ENCODE measurements at regions not wholly inside any gene's neighbourhood (a gene's known extent, or its start where the extent isn't known, plus 50 kb on each side); places are given as distances from the start of the nearest gene placed in this dataset.

- Histone ChIP-seq H3K27ac (ENCODE audit: low read depth) (no peak overlapping the region), H3K9me2 (ENCODE audit: insufficient read depth) (no peaks in the 10 kb centered on the region), H3K27me3 (ENCODE audit: insufficient read depth) (no peaks in the 10 kb centered on the region), H3K79me2 (replicated peaks; ENCODE audit: insufficient read depth) (no peaks in the 10 kb centered on the region), H3K4me1 (ENCODE audit: insufficient read depth) (peaks cover 17% of the 10 kb centered on the region; the same call in 1 of the 2 replicates), H3F3A (replicated peaks; ENCODE audit: low read depth) (no peaks in the 10 kb centered on the region), H3K36me3 (ENCODE audit: insufficient read depth) (no peaks in the 10 kb centered on the region), H3K4me3 (no peak overlapping the region), H3K4me2 (no peak overlapping the region), H4K20me1 (replicated peaks; ENCODE audit: insufficient read depth) (no peaks in the 10 kb centered on the region), H2AFZ (0 out of 2 replicates have a peak overlapping the region, but pooled peaks have one; percentile 26)
- H3K4me1 Mint-ChIP-seq = peaks cover 28% of the 10 kb centered on the region
- TF ChIP-seq JUNB (IDR thresholded peaks at IDR 0.05; ENCODE audit: unreplicated experiment) (no peak), CTCF (conservative IDR thresholded peaks at IDR 0.05; ENCODE audit: low read depth in 2 of 2) (no peak), REST (IDR thresholded peaks at IDR 0.05; ENCODE audit: unreplicated experiment) (no peak), EZH2 (IDR thresholded peaks at IDR 0.05; ENCODE audit: low read depth, unreplicated experiment) (no peak), ZNF462 (CRISPR knock-in tag; IDR thresholded peaks at IDR 0.05) (no peak), ZNF114 (CRISPR knock-in tag; IDR thresholded peaks at IDR 0.05) (no peak), POLR2AphosphoS5 (IDR thresholded peaks at IDR 0.05; ENCODE audit: low read depth) (no peak), ETS1 (IDR thresholded peaks at IDR 0.05) (no peak), CREB1 (CRISPR knock-in tag; IDR thresholded peaks at IDR 0.05; ENCODE audit: low read depth) (no peak)
- no peaks in the 10 kb centered on the region for H3K27me3 Mint-ChIP-seq (ENCODE audit: insufficient read depth, low read depth, poor library complexity)
- no peak for DNase-seq (ENCODE audit: low spot score)
- H3K4me3 Mint-ChIP-seq = no peak overlapping the region
- no peaks in the 10 kb centered on the region; the same call in 2 of the 3 replicates for H3K9me3 Mint-ChIP-seq
- no peak for ATAC-seq
- H3K27ac Mint-ChIP-seq = no peak overlapping the region
- H3K36me3 Mint-ChIP-seq (ENCODE audit: low read depth) = no peaks in the 10 kb centered on the region; the same call in 2 of the 3 replicates
These were observed 1055.3 kb upstream of the SPRY2 start for GRCh38 chr13:81396192-81396591.
